GM12892 (cell line): ENCODE measurements at regions not wholly inside any gene's neighbourhood (a gene's known extent, or its start where the extent isn't known, plus 50 kb on each side); places are given as distances from the start of the nearest gene placed in this dataset.
"Not testable (repeated sequence)": the region's sequence is repeated elsewhere in the genome, so short reads cannot be mapped to it uniquely, and the experiment has no call there.

ENCODE experiments used
- DNase-seq: peaks from one replicate; pipeline ENCODE4 v3.0.0; 2011; ENCODE audit not compliant: insufficient read length
- FAIRE-seq: peaks from 2 replicates; lab custom pipeline; 2011; peaks lifted over from hg19 to GRCh38; lab: Jason Lieb, UNC
- POLR2A ChIP-seq: IDR thresholded peaks from 2 replicates; pipeline ENCODE4 v1.6.1; 2011; ENCODE audit warnings: low read depth, low read length, control low read depth
- POLR2AphosphoS5 ChIP-seq: IDR thresholded peaks from 2 replicates; pipeline ENCODE4 v1.6.1; 2011; ENCODE audit warnings: low read depth, low read length, control low read depth
- TAF1 ChIP-seq: IDR thresholded peaks from 2 replicates; pipeline ENCODE4 v1.6.1; 2011; ENCODE audit warnings: low read depth, mild to moderate bottlenecking, control low read depth, low read length, borderline replicate concordance

- FAIRE-seq (no peak), DNase-seq (no peak)
- TF ChIP-seq POLR2AphosphoS5 (no peak), POLR2A (no peak), TAF1 (no peak)
Observed at GRCh38 chr7:115306586-115306985, 384.7 kb downstream of the MDFIC start.

- TF ChIP-seq POLR2AphosphoS5 (no peak), TAF1 (no peak), POLR2A (no peak)
- FAIRE-seq (no peak), DNase-seq (no peak)
Observed at GRCh38 chr7:115300231-115300870, 378.5 kb downstream of the MDFIC start.

- TF ChIP-seq POLR2AphosphoS5 (no peak), TAF1 (no peak), POLR2A (no peak)
- no peak for DNase-seq
- FAIRE-seq = no peak
Observed at GRCh38 chr7:115299397-115300037, 377.6 kb downstream of the MDFIC start.

- FAIRE-seq = no peak
- no peak for TF ChIP-seq POLR2A
- no peak for TF ChIP-seq POLR2AphosphoS5
- TF ChIP-seq TAF1 = no peak
Observed at GRCh38 chr7:115297656-115298055, 375.8 kb downstream of the MDFIC start.

GRCh38 chr7:115293628-115294240 lies 371.8 kb downstream of the MDFIC start:
- no peak for DNase-seq
- TF ChIP-seq POLR2AphosphoS5 (no peak), POLR2A (no peak), TAF1 (no peak)
- FAIRE-seq = no peak

More at GRCh38 chr7:115297656-115298055, 375.8 kb downstream of the MDFIC start:
- DNase-seq = no peak

GRCh38 chr7:115292381-115292780 lies 370.5 kb downstream of the MDFIC start:
- FAIRE-seq (no peak), DNase-seq (no peak)
- TF ChIP-seq POLR2A (no peak), TAF1 (no peak), POLR2AphosphoS5 (no peak)

GRCh38 chr7:115289971-115290370 lies 368.1 kb downstream of the MDFIC start:
- no peak for FAIRE-seq
- DNase-seq = no peak
- TF ChIP-seq POLR2AphosphoS5 (no peak), POLR2A (no peak), TAF1 (no peak)

GRCh38 chr7:115276791-115277190 lies 354.9 kb downstream of the MDFIC start:
- no peak for TF ChIP-seq TAF1
- TF ChIP-seq POLR2AphosphoS5 = no peak
- TF ChIP-seq POLR2A = no peak
- DNase-seq (no peak), FAIRE-seq (no peak)

GRCh38 chr7:115273855-115274254 lies 352.0 kb downstream of the MDFIC start:
- not testable (repeated sequence) for FAIRE-seq

GRCh38 chr7:115273139-115273772 lies 351.4 kb downstream of the MDFIC start:
- DNase-seq (no peak), FAIRE-seq (no peak)

More at GRCh38 chr7:115273855-115274254, 352.0 kb downstream of the MDFIC start:
- DNase-seq = not testable (repeated sequence)

GRCh38 chr7:115271332-115272235 lies 349.7 kb downstream of the MDFIC start:
- no peak for DNase-seq
- TF ChIP-seq POLR2AphosphoS5 = no peak
- no peak for TF ChIP-seq TAF1
- TF ChIP-seq POLR2A = no peak
- no peak for FAIRE-seq

More at GRCh38 chr7:115273139-115273772, 351.4 kb downstream of the MDFIC start:
- no peak for TF ChIP-seq POLR2A
- TF ChIP-seq TAF1 = no peak
- TF ChIP-seq POLR2AphosphoS5 = no peak
